ENCODE measurements at regions not wholly inside any gene's neighbourhood (a gene's known extent, or its start where the extent isn't known, plus 50 kb on each side); places are given as distances from the start of the nearest gene placed in this dataset.

GRCh38 chr5:143581147-143581546, 177.7 kb upstream of the NR3C1 start (continued):
- TF ChIP-seq EGR1 (IDR thresholded peaks at IDR 0.05; ENCODE audit: borderline replicate concordance, low read depth, low read length) (no peak), TEAD4 (IDR thresholded peaks at IDR 0.05; ENCODE audit: low read depth, low read length) (no peak), HDAC2 (IDR thresholded peaks at IDR 0.05; ENCODE audit: borderline replicate concordance in 1 of 2, low read depth in 2 of 2, low read length in 2 of 2) (no peak), USF2 (IDR thresholded peaks at IDR 0.05; ENCODE audit: low read length) (no peak), ATF3 (IDR thresholded peaks at IDR 0.05; ENCODE audit: insufficient read depth, low read depth, low read length) (no peak), BACH1 (IDR thresholded peaks at IDR 0.05; ENCODE audit: low read length) (no peak), FOSL1 (IDR thresholded peaks at IDR 0.05; ENCODE audit: insufficient read depth, low read depth, low read length) (no peak), POLR2AphosphoS5 (IDR thresholded peaks at IDR 0.05; ENCODE audit: low read depth, low read length) (no peak), SRF (IDR thresholded peaks at IDR 0.05; ENCODE audit: low read depth, low read length) (no peak), RXRA (IDR thresholded peaks at IDR 0.05; ENCODE audit: insufficient read depth, low read depth, low read length) (no peak), CBX8 (IDR thresholded peaks at IDR 0.05; ENCODE audit: borderline replicate concordance, low read depth, low read length) (no peak), SP4 (IDR thresholded peaks at IDR 0.05; ENCODE audit: low read length) (no peak), TAF7 (optimal IDR thresholded peaks at IDR 0.05; ENCODE audit: borderline replicate concordance, low read depth, low read length) (no peak)
